K562 (cell line): ENCODE measurements at regions not wholly inside any gene's neighbourhood (a gene's known extent, or its start where the extent isn't known, plus 50 kb on each side); places are given as distances from the start of the nearest gene placed in this dataset.

ENCODE experiments used
- ARID4B ChIP-seq: sonication (generic); formaldehyde crosslinking; IDR thresholded peaks from 2 replicates; pipeline ENCODE4 v1.8.0; 2022; ENCODE audit warnings: mild to moderate bottlenecking, missing genetic modification reagents
- CEBPG ChIP-seq, 3 experiments: fragments of 200-800 bp in 1 of 3; sonication (Bioruptor generic) in 1 of 3; sonication (generic) in 1 of 3; formaldehyde crosslinking in 1 of 3; IDR thresholded peaks in 2 of 3; conservative IDR thresholded peaks in 1 of 3; 2 replicates each; pipeline versions ENCODE4 v1.6.1 to v1.8.0; 2016 to 2022; ENCODE audit warnings: missing compliant biosample characterization in 2 of 3, missing genetic modification characterization in 2 of 3, mild to moderate bottlenecking in 1 of 3, missing genetic modification reagents in 1 of 3
- CHD7 ChIP-seq: fragments of 200-600 bp; sonication (generic); IDR thresholded peaks from one replicate; pipeline ENCODE4 v1.6.1; 2012; ENCODE audit warnings: mild to moderate bottlenecking, low read depth, low read length, inconsistent platforms
- DNMT1 ChIP-seq: fragments of 450-650 bp; IDR thresholded peaks from 2 replicates; pipeline ENCODE4 v1.6.1; 2016; ENCODE audit warnings: antibody characterized with exemption, mild to moderate bottlenecking
- EGR1 ChIP-seq: fragments of 450-650 bp; conservative IDR thresholded peaks from 2 replicates; pipeline ENCODE4 v1.6.1; 2017; ENCODE audit warnings: mild to moderate bottlenecking
- ESRRA ChIP-seq: fragments of 450-650 bp; IDR thresholded peaks from 2 replicates; pipeline ENCODE4 v1.6.1; 2014; ENCODE audit warnings: low read depth, mild to moderate bottlenecking, moderate library complexity, borderline replicate concordance
- MTF1 ChIP-seq: fragments of 250-450 bp; sonication (Bioruptor Pico); IDR thresholded peaks from 2 replicates; pipeline ENCODE4 v1.9.0; 2021; ENCODE audit warnings: moderate library complexity, mild to moderate bottlenecking, inconsistent platforms, borderline replicate concordance
- NR4A1 ChIP-seq, 2 experiments: fragments of 250-450 bp in 1 of 2; fragments of 450-650 bp in 1 of 2; sonication (Bioruptor Pico) in 1 of 2; IDR thresholded peaks; 2 replicates each; pipeline versions ENCODE4 v1.4.0 to v1.6.1; 2016 to 2020; ENCODE audit warnings: mild to moderate bottlenecking in 2 of 2, missing compliant biosample characterization in 1 of 2, missing genetic modification characterization in 1 of 2, moderate library complexity in 1 of 2
- ZNF583 ChIP-seq: fragments of 250-450 bp; sonication (Bioruptor Pico); IDR thresholded peaks from 2 replicates; pipeline ENCODE4 v1.4.0; 2020

GRCh38 chr6:37110500-37111461 is 59.2 kb upstream of the PIM1 start (continued):
- TF ChIP-seq CHD7 (no peak), NR4A1 (CRISPR knock-in tag; IDR thresholded peaks at IDR 0.05) (no peak), NR4A1 (tag; IDR thresholded peaks at IDR 0.05) (0 out of 2 replicates have a peak, but pooled peaks have one; percentile 33), DNMT1 (no peak), EGR1 (peak; percentile 62), CEBPG (CRISPR knock-in tag; IDR thresholded peaks at IDR 0.05) (no peak), CEBPG (tag; conservative IDR thresholded peaks at IDR 0.05 in 1 of 2, IDR thresholded peaks at IDR 0.05 in 1 of 2) (peak; percentile 24 to 26; a peak in 2 of 4 replicates), ARID4B (CRISPR knock-in tag) (0 out of 2 replicates have a peak, but pooled peaks have one; percentile 55), ESRRA (peak; percentile 34; the same call in 1 of the 2 replicates), ZNF583 (peak; percentile 54; the same call in 1 of the 2 replicates), MTF1 (CRISPR knock-in tag) (no peak)
